ENCODE measurements at regions not wholly inside any gene's neighbourhood (a gene's known extent, or its start where the extent isn't known, plus 50 kb on each side); places are given as distances from the start of the nearest gene placed in this dataset.

GRCh38 chr2:107530046-107530445, 296.6 kb upstream of the RGPD4 start:
- H3K27me3 Mint-ChIP-seq (ENCODE audit: insufficient read depth, low read depth, poor library complexity) = peaks cover 5% of the 10 kb centered on the region
- Histone ChIP-seq H4K20me1 (replicated peaks; ENCODE audit: insufficient read depth) (no peaks in the 10 kb centered on the region), H3K36me3 (ENCODE audit: insufficient read depth) (no peaks in the 10 kb centered on the region), H3K27ac (ENCODE audit: low read depth) (no peak overlapping the region), H3K27me3 (ENCODE audit: insufficient read depth) (no peaks in the 10 kb centered on the region), H3K4me3 (no peak overlapping the region), H3K79me2 (replicated peaks; ENCODE audit: insufficient read depth) (no peaks in the 10 kb centered on the region), H3K4me1 (ENCODE audit: insufficient read depth) (no peaks in the 10 kb centered on the region), H2AFZ (no peak overlapping the region), H3F3A (replicated peaks; ENCODE audit: low read depth) (no peaks in the 10 kb centered on the region), H3K9me2 (ENCODE audit: insufficient read depth) (no peaks in the 10 kb centered on the region), H3K4me2 (no peak overlapping the region)
- no peaks in the 10 kb centered on the region for H3K4me1 Mint-ChIP-seq
- H3K4me3 Mint-ChIP-seq = no peak overlapping the region
- H3K9me3 Mint-ChIP-seq = peaks cover 8% of the 10 kb centered on the region
- DNase-seq (ENCODE audit: low spot score) (no peak), ATAC-seq (no peak)
- H3K27ac Mint-ChIP-seq = no peak overlapping the region
- H3K36me3 Mint-ChIP-seq (ENCODE audit: low read depth) = peaks cover 4% of the 10 kb centered on the region; the same call in 2 of the 3 replicates
- no peak for TF ChIP-seq POLR2AphosphoS5 (IDR thresholded peaks at IDR 0.05; ENCODE audit: low read depth)
- no peak for TF ChIP-seq ETS1 (IDR thresholded peaks at IDR 0.05)
- TF ChIP-seq REST (IDR thresholded peaks at IDR 0.05; ENCODE audit: unreplicated experiment) = no peak
- no peak for TF ChIP-seq ZNF331 (CRISPR knock-in tag; IDR thresholded peaks at IDR 0.05; ENCODE audit: low read depth)
- TF ChIP-seq JUNB (IDR thresholded peaks at IDR 0.05; ENCODE audit: unreplicated experiment) = no peak
- no peak for TF ChIP-seq STAT1 (IDR thresholded peaks at IDR 0.05; ENCODE audit: unreplicated experiment)
- TF ChIP-seq EZH2 (IDR thresholded peaks at IDR 0.05; ENCODE audit: low read depth, unreplicated experiment) = no peak
- TF ChIP-seq CTCF (conservative IDR thresholded peaks at IDR 0.05; ENCODE audit: low read depth in 2 of 2) = no peak
- no peak for TF ChIP-seq ZNF462 (CRISPR knock-in tag; IDR thresholded peaks at IDR 0.05)
- no peak for TF ChIP-seq EZH2phosphoT487 (IDR thresholded peaks at IDR 0.05; ENCODE audit: unreplicated experiment)
- no peak for TF ChIP-seq CREB1 (CRISPR knock-in tag; IDR thresholded peaks at IDR 0.05; ENCODE audit: low read depth)
- no peak for TF ChIP-seq NANOG (IDR thresholded peaks at IDR 0.05; ENCODE audit: borderline replicate concordance)
- no peak for TF ChIP-seq ZNF114 (CRISPR knock-in tag; IDR thresholded peaks at IDR 0.05)
